Cardiac muscle cell (in vitro differentiated cells and primary cell): ENCODE measurements at regions not wholly inside any gene's neighbourhood (a gene's known extent, or its start where the extent isn't known, plus 50 kb on each side); places are given as distances from the start of the nearest gene placed in this dataset.
"Not testable (repeated sequence)": the region's sequence is repeated elsewhere in the genome, so short reads cannot be mapped to it uniquely, and the experiment has no call there.

Experiments
- DNase-seq, 2 donors: peaks; one replicate each; pipeline versions ENCODE4 v3.0.0 to v3.0.0-alpha.2; 2010 to 2017; ENCODE audit warnings: low read depth in 1 of 2, low spot score in 1 of 2
- H3K27ac ChIP-seq: fragments of 200-600 bp; sonication (generic); 2 replicates; pipeline ENCODE4 v1.5.1; 2016
- H3K27me3 ChIP-seq: fragments of 200-600 bp; sonication (generic); 2 replicates; pipeline ENCODE4 v1.6.0; 2016; ENCODE audit warnings: control low read depth
- H3K36me3 ChIP-seq: fragments of 200-600 bp; sonication (generic); 2 replicates; pipeline ENCODE4 v1.5.1; 2016; ENCODE audit warnings: control low read depth
- H3K4me1 ChIP-seq: fragments of 200-600 bp; sonication (generic); 2 replicates; pipeline ENCODE4 v1.8.1; 2017; ENCODE audit warnings: low read depth, mild to moderate bottlenecking, mixed run types
- H3K4me3 ChIP-seq: fragments of 200-600 bp; sonication (generic); 2 replicates; pipeline ENCODE4 v1.5.1; 2016; ENCODE audit warnings: mild to moderate bottlenecking
- H3K9me3 ChIP-seq: fragments of 200-600 bp; sonication (generic); 2 replicates; pipeline ENCODE4 v1.5.1; 2017; ENCODE audit warnings: low read depth, mild to moderate bottlenecking, control low read depth
- TF ChIP-seq, protein P1 (sequence below): IDR thresholded peaks from 2 replicates; pipeline ENCODE4 v1.5.1; 2012; ENCODE audit warnings: low read depth, mild to moderate bottlenecking, low read length

DNA sequence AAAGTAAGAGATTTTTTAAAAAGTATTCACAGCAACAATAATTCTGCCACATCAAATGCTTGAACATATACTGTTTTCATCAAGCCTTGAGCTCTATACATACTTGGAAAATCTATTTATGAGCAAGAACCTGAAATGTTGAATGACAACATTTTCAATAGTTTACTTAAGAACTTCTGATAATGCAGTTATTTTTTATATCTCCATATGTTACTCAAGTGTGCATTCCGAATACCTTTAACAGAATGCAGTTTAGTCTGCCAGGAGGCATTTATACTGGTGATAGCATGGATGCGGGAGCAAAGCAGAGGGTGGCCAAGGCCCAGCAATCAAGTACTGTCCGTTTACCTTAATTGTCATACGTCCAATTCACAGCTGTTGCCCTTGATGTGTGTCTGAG lies 589.5 kb downstream of the KCTD12 start:
- Histone ChIP-seq H3K4me3 (no peak overlapping the region), H3K4me1 (peaks cover 3% of the 10 kb centered on the region), H3K27ac (no peak overlapping the region), H3K9me3 (no peaks in the 10 kb centered on the region), H3K36me3 (no peaks in the 10 kb centered on the region), H3K27me3 (no peaks in the 10 kb centered on the region)
- DNase-seq = no peak
- TF ChIP-seq, protein P1, sequence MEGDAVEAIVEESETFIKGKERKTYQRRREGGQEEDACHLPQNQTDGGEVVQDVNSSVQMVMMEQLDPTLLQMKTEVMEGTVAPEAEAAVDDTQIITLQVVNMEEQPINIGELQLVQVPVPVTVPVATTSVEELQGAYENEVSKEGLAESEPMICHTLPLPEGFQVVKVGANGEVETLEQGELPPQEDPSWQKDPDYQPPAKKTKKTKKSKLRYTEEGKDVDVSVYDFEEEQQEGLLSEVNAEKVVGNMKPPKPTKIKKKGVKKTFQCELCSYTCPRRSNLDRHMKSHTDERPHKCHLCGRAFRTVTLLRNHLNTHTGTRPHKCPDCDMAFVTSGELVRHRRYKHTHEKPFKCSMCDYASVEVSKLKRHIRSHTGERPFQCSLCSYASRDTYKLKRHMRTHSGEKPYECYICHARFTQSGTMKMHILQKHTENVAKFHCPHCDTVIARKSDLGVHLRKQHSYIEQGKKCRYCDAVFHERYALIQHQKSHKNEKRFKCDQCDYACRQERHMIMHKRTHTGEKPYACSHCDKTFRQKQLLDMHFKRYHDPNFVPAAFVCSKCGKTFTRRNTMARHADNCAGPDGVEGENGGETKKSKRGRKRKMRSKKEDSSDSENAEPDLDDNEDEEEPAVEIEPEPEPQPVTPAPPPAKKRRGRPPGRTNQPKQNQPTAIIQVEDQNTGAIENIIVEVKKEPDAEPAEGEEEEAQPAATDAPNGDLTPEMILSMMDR = no peak

DNA sequence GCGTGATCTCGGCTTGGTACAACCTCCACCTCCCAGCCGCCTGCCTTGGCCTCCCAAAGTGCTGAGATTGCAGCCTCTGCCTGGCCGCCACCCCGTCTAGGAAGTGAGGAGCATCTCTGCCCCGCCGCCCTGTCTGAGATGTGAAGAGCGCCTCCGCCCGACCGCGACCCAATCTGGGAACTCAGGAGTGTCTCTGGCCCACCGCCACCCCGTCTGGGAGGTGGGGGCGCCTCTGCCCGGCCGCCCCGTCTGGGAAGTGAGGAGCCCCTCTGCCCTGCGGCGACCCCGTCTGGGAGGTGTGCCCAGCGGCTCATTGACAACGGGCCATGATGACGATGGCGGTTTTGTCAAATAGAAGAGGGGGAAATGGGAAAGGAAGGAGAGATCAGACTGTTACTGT lies 591.2 kb downstream of the KCTD12 start:
- H3K4me3 ChIP-seq, H3K27ac ChIP-seq, H3K36me3 ChIP-seq, H3K9me3 ChIP-seq, H3K27me3 ChIP-seq, DNase-seq, H3K4me1 ChIP-seq: not testable (repeated sequence)

DNA sequence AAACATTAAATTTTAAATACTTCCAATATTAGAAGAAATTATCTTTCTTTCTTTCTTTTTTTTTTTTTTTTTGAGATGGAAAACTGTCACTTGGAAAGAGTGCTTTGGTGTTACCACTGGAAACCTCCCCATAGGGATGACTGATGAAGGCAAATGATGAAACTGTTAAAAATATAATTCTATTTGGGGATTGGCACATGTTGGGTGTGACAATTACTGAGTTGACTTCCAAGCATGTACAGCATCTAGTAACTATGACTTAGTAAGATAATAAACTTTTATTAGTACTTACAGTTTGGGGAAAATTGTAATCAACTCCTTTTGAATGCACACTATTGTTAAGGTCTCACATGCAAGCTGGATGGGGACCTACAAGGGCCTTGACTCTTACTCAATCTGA lies 592.5 kb downstream of the KCTD12 start:
- no peaks in the 10 kb centered on the region for H3K27me3 ChIP-seq
- H3K36me3 ChIP-seq = no peaks in the 10 kb centered on the region
- TF ChIP-seq, protein P1 = no peak
- no peaks in the 10 kb centered on the region for H3K9me3 ChIP-seq
- no peak overlapping the region for H3K4me3 ChIP-seq
- peaks cover 3% of the 10 kb centered on the region for H3K4me1 ChIP-seq
- H3K27ac ChIP-seq = no peak overlapping the region
- peak in 1 of 2 donors; percentile 39 for DNase-seq

DNA sequence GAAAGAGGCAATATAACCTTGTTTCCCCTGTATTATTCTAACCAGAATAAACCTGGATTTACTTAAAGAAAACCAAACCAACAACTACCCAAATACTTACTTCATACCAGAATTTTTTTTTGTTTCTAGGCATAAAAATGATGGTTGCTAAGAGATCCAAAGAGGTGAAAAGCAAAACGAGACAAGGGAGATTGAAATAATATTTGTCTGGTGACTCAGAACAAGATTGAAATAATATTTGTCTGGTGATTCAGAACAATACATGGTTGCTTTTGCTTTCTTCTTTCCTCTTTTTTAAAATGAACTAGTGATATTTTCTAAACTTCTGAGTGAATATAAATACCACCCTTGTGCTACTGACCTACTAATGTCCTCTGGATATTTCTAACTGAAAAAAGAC lies 592.9 kb downstream of the KCTD12 start:
- H3K36me3 ChIP-seq = no peaks in the 10 kb centered on the region
- TF ChIP-seq, protein P1 = no peak
- no peaks in the 10 kb centered on the region for H3K27me3 ChIP-seq
- no peak overlapping the region for H3K4me3 ChIP-seq
- H3K27ac ChIP-seq = no peak overlapping the region
- peaks cover 3% of the 10 kb centered on the region for H3K4me1 ChIP-seq
- DNase-seq = peak in 1 of 2 donors; percentile 81
- H3K9me3 ChIP-seq = no peaks in the 10 kb centered on the region

DNA sequence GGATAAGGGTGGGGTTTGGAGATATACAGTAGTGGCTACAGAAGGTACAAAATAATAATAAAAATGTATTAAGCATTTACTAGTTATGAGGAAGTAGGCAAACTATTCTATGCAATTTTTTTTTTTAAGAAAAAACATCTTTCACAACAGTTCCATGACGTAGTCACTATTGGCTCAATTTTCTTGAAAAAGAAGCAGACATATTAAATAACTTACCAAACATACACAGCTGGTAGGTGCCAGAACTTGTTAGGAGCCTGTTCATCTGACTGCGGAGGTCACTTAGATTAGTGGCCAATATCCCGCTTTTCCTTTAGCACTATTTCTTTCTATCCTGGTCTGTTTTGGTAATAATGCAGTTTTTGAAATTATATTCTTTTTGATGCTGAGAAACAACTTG lies 593.5 kb downstream of the KCTD12 start:
- H3K4me1 ChIP-seq = peaks cover 3% of the 10 kb centered on the region
- no peak overlapping the region for H3K27ac ChIP-seq

DNA sequence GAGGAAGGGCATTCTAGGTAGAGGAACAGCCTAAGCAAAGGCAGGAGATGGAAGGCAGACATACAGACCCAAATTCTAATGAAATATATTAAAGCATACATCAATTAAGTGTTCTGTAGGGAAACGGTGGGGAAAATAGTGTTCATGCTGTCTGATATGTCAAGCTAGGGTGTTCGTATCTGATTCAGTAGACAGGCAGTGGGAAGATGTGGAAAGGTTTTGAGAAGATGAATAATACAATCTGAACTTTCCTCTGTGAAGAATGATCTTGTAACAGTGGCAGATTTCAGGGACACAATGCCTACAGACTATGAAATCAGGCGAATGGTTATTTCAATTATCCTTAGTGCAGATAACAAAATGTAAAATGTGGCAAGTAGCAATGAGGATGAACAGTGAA lies 594.2 kb downstream of the KCTD12 start:
- Histone ChIP-seq H3K9me3 (no peaks in the 10 kb centered on the region), H3K4me3 (no peak overlapping the region), H3K36me3 (no peaks in the 10 kb centered on the region), H3K27me3 (no peaks in the 10 kb centered on the region), H3K4me1 (peaks cover 3% of the 10 kb centered on the region), H3K27ac (no peak overlapping the region)
- DNase-seq = no peak
- TF ChIP-seq, protein P1 = no peak

More for the DNA sequence above, 593.5 kb downstream of the KCTD12 start:
- no peaks in the 10 kb centered on the region for H3K36me3 ChIP-seq
- H3K27me3 ChIP-seq = no peaks in the 10 kb centered on the region
- no peaks in the 10 kb centered on the region for H3K9me3 ChIP-seq
- H3K4me3 ChIP-seq = no peak overlapping the region
- peak in 1 of 2 donors; percentile 40 for DNase-seq
- TF ChIP-seq, protein P1 = no peak
